ENCODE measurements at regions not wholly inside any gene's neighbourhood (a gene's known extent, or its start where the extent isn't known, plus 50 kb on each side); places are given as distances from the start of the nearest gene placed in this dataset.
A peak's percentile ranks its signal among the peaks of the same experiment; 100 is the strongest.
"Not testable (repeated sequence)": the region's sequence is repeated elsewhere in the genome, so short reads cannot be mapped to it uniquely, and the experiment has no call there.

- DNase-seq: no peak
Observed at GRCh38 chr14:21960636-21961035, 287.0 kb upstream of the OR4E1 start.

GRCh38 chr14:21941885-21942284, 268.3 kb upstream of the OR4E1 start:
- DNase-seq: no peak

- no peak for DNase-seq
Observed at GRCh38 chr14:21940887-21941856, 267.6 kb upstream of the OR4E1 start.

- no peak for DNase-seq
Observed at GRCh38 chr14:21939836-21940235, 266.2 kb upstream of the OR4E1 start.

- no peak for DNase-seq
Observed at GRCh38 chr14:21937996-21938395, 264.4 kb upstream of the OR4E1 start.

- no peak for DNase-seq
Observed at GRCh38 chr14:21933681-21934080, 260.1 kb upstream of the OR4E1 start.

- no peak for DNase-seq
Observed at GRCh38 chr14:21924479-21924878, 250.9 kb upstream of the OR4E1 start.

GRCh38 chr14:21923820-21924219, 250.2 kb upstream of the OR4E1 start:
- no peak for DNase-seq

GRCh38 chr14:21921453-21921852, 247.8 kb upstream of the OR4E1 start:
- DNase-seq: no peak

- peak; percentile 16 for DNase-seq
Observed at GRCh38 chr14:21917699-21918436, 244.2 kb upstream of the OR4E1 start.

- no peak for DNase-seq
Observed at GRCh38 chr14:21915826-21916225, 242.2 kb upstream of the OR4E1 start.

- DNase-seq: peak; percentile 34
Observed at GRCh38 chr14:21913759-21914158, 240.1 kb upstream of the OR4E1 start.

GRCh38 chr14:21912367-21912766, 238.7 kb upstream of the OR4E1 start:
- no peak for DNase-seq

GRCh38 chr14:21911877-21912276, 238.3 kb upstream of the OR4E1 start:
- DNase-seq: no peak

- no peak for DNase-seq
Observed at GRCh38 chr14:21910260-21910659, 236.6 kb upstream of the OR4E1 start.

- no peak for DNase-seq
Observed at GRCh38 chr14:21902561-21903181, 229.1 kb upstream of the OR4E1 start.

GRCh38 chr14:21894898-21895194, 221.2 kb upstream of the OR4E1 start:
- DNase-seq: not testable (repeated sequence)

GRCh38 chr14:21894003-21894897, 220.6 kb upstream of the OR4E1 start:
- DNase-seq: no peak

GRCh38 chr14:21891921-21892320, 218.3 kb upstream of the OR4E1 start:
- no peak for DNase-seq

- no peak for DNase-seq
Observed at GRCh38 chr14:21884995-21885394, 211.4 kb upstream of the OR4E1 start.

- DNase-seq: peak; percentile 3
Observed at GRCh38 chr14:21882226-21882625, 208.6 kb upstream of the OR4E1 start.

GRCh38 chr14:21880918-21881317, 207.3 kb upstream of the OR4E1 start:
- DNase-seq: peak; percentile 2

Measured in fibroblast of skin of abdomen (primary cell).